GM21515 (cell line): ENCODE measurements at regions not wholly inside any gene's neighbourhood (a gene's known extent, or its start where the extent isn't known, plus 50 kb on each side); places are given as distances from the start of the nearest gene placed in this dataset.
"Not testable (repeated sequence)": the region's sequence is repeated elsewhere in the genome, so short reads cannot be mapped to it uniquely, and the experiment has no call there.

Source experiments
- ATAC-seq: cut with Tn5 transposase; IDR thresholded peaks from one replicate; pipeline ENCODE4 v1.9.1; 2021; ENCODE audit not compliant: unreplicated experiment

DNA sequence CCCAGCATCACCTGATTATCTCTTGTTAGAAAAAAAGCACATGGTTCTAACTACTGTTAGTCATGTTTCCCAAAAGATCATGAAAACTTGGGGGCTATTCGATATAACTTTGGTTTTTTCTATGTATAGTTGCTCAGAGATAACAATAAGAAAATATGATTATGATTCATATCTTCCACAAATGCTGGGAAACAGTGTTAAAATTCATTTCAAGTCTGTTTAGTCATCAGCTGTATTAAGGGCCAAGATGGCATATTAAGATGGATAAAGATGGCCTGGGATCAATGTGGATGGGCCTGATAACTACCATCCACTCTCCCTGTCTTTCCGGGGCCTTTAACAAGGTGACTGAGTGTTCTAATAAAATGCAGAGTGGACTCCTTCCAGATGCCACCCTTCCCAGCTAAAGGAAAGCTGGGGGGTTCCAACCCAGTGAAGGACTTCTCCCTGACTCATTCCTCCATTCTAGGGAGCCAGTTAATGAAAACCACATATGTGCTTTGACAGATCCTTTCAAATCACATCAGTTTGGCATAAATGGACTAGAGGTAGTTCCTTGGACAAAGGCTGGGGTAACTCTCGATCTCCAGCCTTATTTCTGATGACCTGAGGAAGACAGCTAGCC, 221.6 kb downstream of the VAPA start:
- ATAC-seq, result no peak

DNA sequence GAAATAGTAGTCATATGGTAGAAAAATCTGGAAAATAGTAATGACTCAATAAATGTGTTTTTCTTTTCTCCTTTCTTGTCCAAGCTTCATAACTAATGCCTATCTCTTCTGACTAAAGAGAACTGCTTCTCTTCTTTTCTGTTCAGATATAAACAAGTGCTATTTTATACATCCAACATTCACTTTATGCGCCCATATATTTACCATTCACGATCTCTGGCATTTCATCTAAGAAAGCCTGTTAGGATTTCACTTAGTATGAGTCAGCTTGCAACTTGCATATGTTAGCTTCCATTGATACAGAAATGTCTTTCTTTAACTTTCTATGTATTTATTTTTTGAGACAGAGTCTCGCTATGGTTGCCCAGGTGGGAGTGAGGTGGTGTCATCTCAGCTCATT, 224.9 kb downstream of the VAPA start:
- no peak for ATAC-seq

DNA sequence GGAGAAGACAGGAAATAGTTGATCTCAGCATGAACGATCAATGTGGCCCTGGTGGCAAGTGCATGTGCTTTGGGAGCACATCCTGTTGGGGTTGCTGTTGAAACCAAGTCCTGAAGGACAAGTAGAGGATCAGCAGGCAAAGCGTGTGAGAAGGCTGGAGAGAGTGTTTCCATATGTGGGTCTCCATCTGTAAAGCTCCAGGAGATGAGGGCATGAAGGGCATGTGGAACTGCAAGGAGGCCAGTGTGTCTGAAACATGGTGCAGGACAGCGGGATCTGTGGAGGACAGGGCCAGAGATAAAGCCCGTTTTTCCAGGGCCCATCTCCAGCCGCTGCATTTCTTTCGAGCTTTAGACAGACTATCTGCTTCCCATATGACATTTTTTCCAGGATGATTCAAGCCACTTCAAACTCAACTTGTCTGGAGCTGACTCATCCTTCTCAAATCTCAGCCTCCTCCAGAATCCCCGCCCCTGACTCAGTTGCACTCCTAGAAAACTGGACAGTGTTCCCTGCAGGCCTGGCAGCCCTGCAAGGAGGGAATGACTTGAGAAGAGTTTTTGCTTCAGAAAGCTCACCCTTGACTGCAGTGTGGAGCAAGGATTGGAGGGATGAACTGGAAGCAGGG, 226.1 kb downstream of the VAPA start:
- ATAC-seq, result no peak

DNA sequence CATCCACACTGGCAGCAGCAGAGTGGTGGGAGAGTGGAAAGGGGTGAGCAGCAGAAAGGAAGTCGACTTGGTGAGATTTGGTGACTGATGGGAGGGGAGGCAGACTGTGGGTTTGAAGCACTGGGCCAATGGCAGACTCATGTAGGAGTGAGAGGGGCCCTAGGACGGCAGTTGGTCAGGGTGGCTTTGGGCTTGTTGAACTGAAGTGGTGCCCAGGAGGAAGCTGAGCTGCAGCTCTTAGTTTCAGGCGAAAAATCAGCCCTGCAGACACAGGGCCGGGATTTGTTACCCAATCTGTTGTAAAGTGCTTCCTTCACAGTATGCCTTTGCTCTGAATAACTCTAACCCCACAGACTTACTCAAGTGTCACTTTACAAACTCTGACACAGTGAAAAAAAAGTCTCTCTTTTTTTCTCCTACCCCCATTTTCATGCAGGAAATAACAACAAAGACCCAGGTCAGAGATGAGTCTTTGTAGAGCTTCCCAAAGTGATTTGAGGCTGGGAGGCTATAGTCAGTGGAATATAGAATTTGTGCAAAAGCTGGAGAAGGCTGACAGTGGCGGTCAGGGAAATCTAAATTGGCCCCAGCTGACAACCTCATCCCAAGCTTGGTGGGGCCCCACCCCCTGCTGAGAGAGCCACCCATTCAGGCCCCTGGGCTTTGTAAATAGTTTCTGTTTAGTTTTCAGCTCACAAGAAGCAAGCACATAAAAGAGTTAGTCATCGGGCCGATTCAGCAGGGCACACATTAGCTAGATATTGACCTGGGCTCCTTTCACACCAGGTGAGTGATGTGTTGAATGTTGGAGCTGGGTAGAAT, 226.9 kb downstream of the VAPA start:
- ATAC-seq, result no peak

DNA sequence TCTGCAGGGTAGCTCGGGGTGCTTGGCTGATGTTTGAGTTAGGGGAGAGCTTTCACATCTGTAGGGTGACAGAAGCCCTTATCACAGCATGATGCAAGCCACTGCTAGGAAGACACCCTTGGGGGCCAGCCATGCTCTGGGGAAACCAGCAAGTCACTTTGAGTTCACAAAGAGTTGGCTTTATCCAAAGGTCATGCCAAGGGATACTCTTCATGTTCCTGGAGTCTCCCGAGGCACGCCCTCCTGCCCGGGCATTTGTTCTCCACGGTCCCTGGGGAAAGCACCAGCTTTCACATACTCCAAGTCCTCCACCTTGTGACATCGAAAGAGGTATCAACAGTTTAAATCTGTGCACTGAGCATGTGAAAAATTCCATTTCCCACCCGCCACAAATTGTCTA, 227.7 kb downstream of the VAPA start:
- no peak for ATAC-seq

DNA sequence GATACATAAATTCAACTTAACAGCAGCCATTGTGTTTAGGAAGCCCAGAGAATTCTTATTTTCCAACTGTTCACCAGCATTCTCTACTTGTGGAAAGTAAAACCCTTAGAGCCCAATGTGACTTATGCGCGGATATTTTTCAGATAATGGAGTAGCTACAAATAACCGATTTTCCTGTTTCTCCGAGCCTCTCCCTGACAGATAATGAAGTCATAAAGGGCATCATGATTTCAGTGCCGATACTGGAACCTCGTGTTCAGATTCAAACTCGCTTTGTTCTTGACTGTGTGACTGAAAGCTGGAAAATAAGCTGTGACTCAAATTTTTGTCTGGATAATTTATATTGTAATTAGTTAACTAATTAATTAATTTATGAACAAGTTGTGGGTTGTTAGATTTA, 228.2 kb downstream of the VAPA start:
- no peak for ATAC-seq

DNA sequence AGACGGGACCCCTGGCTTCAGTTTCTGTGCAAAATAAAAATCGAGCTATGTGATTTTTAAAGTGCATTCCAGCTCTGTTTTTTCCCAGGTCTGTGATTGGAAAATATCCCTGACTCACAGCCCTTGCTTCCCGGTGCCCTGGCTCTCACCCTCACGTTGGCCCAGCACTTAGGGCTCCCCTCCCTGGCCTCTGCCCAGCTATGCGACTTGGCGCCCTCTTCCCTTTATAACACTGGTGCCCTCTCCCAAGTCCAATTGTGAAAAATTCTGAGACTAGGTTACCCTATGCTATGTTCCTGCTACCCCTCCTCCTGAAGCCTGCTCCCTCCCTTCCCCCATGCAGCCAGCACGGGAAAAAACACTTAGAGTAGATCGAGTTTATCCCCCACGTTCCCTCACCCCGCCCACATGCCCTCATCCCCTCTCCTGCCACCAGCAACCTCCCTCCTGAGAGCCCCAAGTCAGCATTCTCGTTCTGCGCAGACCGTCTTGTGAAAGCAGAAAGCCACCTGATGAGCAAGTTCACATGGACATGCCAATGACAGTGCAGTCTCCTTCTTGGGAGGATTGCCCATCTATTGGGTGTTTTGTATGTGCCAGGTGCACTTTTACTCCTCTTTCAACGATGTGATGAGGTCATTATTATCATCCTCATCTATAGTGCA, 228.8 kb downstream of the VAPA start:
- ATAC-seq, result no peak

DNA sequence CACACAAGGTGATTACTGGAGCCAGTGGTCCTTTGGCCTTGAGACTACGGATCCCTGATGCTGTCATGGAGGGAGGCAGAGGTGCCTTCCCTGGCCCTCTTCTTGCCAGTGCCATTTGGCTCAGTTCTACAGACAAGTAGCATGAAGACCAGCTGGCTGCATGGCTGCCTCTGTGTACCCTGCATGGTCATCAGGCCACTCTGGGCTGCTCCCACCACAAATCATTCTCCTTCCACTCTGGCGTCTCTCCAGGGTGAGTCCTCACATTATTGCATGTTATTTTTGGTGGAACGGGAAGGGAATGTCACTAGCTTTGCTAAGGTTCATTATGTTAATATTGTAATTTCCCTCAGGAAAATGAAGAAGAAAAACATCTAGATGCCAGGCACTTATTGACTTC, 229.8 kb downstream of the VAPA start:
- ATAC-seq, result no peak

DNA sequence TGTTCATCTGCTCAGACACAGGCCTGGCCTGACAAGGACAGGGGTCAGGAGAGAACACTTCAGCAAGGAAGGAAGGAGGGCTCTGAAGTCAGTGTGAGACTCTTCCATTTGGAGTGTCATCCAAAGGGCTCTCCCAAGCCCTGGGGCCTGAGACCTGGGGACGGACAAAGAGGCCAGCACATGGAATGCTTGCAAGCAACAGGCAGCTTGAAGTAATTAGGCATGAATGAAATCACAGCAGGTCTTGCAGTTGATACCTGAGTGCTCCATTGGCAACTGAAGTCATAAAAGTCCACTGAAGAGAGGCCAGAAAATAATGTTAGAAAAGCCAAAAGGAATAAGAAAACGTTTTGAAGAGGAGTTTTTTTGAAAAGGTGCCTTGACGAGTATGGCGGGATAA, 231.7 kb downstream of the VAPA start:
- no peak for ATAC-seq

DNA sequence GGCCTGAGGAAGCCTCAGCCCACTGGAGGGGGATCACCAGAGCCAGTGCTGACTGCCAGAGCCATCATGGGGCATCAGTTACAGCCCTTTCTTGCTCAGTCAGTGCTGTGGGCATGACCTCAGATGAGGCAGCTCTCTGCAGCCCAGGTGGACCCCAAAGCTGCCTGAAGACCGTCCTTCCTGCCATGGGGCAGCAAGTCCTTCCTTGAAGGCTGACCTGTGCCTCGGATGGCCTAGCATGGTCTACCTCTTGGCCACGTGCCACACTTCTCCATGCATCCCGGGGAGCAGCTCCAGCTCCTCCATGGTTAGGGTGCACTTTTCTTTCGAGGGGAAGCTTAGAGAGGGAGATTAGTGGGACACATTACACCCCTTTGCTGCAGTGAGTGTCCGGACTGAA, 233.4 kb downstream of the VAPA start:
- ATAC-seq, result no peak

DNA sequence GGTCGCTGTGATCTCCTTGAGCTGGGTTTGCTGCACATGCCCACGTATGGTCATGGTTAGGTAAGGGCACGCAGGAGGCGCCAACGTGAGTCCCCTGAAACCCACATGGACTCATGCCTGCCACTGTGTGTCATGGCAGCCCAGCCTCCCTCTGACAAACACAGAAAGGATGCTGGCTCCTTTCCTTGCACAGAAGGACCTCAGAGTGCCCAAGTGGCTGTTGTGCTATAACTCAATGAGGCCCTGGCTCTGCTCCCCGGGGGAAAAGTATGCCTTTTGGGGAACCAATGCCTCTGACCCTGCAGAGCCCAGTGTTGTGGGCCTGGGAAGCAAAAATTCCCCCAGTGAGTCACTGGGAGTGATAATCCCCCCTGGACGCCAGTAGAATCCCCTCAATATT, 233.9 kb downstream of the VAPA start:
- ATAC-seq, result no peak

DNA sequence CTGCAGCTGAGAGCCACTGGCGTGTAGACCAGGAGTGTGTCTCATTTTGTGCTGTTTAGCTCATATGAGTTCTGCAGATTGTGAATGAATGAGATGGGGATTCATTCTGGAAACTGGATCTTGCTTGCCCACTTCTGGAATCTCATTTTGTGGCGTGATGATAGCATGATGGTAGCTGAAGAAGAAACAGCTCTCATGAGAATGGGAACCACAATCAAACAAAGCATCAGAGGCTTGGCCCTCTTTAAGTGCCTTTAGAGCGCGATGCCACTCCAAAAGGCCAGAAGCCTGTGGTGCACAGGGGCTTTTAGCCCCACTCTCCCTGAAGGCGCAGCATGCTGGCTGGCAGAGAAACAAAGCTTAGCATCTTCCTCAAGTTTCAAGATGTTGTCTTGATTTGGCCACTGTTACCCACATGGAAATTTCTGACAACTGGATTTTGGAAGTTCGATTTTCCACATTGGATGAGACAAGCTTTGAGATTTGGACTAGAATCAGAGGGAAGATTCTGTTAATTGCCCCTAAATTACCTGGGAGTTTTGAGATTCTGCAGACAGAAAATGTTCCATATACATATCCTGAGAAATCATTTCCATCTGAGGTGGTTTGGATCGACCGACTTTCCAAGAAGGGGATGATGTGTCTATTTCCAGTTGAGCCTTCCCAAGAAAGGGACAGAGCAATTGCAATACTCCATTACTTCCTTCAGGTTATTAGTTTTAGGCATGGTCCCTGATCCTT, 234.5 kb downstream of the VAPA start:
- no peak for ATAC-seq

DNA sequence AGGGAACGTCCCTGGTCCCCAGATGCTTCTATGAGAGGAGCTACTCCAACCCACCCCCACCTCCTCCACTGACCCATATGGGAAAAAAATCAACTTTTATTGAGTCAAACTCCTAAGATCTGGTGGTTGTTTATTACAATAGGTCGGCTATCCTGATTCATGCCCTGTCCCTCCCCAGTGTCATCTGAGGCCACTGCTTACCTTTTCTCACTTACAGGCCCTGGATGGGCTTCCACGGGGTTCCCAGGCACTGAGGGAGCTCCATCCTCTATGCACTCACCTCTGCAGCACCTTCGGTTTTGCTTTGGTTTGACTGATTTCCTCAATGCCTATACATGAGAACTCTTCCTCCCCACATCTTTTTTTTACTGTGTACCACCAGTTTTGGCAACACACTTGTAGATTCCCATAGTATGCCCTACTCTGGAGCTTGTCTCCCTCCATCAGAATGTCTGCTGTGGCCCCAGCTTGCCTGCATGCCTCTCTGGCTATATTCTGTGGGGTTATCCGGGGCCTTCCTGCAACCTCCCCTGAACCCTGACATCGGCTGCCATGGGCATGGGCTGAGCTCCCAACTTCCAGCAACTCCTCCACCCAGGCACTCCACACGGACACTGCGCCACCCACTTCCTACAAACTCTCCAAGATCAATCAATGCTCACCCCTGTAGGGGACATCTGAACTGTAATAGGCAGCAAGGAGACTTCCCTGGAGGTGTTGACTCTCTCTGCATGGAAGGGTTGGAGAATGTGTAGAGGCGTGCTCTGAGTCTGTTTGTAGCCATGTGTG, 236.1 kb downstream of the VAPA start:
- no peak for ATAC-seq

DNA sequence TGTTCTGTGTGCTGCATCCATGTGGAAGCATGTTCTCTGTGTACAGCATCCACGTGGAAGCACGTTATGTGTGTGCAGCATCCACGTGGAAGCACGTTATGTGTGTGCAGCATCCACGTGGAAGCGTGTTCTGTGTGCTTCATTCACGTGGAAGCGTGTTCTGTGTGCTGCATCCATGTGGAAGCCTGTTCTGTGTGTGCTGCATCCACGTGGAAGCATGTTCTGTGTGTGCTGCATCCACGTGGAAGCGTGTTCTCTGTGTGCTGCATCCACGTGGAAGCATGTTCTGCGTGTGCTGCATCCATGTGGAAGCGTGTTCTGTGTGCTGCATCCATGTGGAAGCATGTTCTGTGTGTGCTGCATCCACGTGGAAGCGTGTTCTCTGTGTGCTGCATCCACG, 236.8 kb downstream of the VAPA start:
- not testable (repeated sequence) for ATAC-seq

DNA sequence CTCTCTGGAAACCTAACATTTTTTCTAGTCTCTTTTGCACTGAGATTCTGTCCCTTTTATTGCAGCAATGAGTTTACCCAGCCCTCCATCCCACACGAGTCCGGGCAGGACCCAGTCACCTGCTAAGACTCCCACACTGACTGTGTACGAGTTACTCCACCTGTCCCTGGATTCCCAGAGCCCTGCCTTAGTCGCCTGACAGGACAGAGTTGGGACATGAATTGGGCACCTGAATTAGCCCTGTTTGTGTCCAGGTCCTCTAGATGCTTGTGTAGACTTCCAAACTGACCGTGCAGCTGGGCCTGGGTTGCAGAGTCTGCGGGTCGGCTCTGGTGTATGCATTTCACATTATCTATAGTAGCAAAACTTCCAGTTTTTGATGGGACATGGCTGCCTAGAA, 238.7 kb downstream of the VAPA start:
- ATAC-seq, result no peak

DNA sequence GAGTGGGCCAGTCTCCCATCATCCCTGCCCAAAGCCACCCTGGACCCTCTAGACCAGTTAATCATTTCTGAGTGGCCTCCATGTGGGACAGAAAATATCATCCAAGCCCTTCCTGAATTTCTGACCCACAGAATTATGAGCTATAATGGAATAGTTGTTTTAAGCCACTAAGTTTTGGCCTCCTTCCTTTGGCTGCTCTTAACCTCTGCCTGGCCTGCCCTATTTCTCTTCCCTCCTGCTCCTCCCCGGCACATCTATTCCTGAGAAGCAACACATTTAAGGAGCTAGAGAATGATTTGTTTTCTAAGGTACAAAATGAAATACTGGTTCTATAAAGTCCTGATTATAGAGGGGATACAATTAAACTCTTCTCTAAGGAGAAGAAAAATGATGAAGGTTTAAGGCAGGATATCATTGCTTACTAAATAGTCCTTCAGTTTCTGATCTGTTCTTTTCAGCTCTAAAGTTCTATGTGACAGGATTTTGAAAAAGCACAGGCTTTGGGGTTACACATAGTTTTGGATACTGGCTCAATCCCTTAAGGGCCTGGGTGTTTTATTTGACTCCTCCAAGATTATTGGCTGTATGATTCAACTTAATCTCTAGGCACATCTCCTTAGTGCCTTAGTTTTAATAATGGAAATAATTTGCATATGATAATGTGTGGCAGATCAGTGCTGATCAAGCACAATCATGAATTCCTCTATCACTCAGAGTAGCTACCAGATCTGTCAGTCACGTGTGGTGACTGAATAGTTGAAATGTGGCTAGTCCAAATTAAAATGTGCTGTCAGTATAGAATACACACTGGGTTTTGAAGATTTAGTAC, 240.3 kb downstream of the VAPA start:
- ATAC-seq, result no peak

DNA sequence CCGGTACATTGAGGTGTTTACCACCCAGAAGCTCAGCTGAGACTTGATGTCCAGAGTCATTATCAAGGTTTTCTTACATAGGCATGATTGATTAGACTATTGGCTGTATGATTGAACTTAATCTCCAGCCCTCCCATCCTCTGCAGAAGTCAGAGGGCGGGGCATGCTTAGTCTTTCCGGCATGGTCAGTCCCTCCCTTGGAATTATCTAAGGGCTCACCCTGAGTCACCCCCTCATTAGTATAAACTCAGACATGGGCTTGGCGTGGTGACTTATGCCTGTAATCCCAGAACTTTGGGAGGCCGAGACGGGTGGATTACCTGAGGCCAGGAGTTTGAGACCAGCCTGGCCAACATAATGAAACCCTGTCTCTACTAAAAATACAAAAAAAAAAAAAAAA, 243.9 kb downstream of the VAPA start:
- ATAC-seq, result no peak

DNA sequence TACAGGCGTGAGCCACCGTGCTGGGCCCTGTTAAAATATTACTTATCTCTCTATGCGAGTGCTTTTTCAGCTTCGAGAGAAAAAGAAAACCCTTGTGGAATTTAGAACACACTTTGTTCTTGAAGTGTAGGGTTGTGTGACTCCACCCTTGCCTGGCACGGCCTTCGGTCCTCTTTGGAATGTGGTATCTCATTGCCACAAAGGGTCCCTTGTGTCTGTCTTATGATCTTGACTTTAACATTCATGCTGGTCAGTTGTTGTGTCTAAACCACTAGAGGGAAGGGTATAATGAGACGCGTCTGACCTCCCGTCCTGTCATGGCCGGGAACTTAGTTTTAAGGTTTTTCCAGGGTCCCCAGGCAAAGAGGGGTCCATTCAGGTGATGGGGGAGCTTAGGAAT, 246.4 kb downstream of the VAPA start:
- no peak for ATAC-seq

DNA sequence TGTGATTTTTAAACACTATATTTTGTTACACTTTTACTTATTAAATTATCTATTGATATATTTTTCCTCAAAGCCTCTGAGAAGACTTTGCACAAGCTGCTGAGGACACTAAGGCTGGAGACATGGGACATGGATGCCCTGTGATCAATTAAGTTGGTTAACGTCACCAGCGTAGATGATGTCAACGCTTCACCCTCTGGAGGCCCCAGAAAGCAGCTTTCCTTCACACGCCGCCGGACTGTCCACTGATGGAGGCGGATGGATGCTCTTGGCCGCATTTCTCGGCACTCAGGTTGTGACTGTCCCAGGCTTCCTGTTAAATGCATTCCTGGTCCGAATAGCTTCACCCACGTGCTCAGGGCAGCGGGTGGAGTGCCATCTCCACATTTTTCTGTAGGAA, 247.5 kb downstream of the VAPA start:
- no peak for ATAC-seq

DNA sequence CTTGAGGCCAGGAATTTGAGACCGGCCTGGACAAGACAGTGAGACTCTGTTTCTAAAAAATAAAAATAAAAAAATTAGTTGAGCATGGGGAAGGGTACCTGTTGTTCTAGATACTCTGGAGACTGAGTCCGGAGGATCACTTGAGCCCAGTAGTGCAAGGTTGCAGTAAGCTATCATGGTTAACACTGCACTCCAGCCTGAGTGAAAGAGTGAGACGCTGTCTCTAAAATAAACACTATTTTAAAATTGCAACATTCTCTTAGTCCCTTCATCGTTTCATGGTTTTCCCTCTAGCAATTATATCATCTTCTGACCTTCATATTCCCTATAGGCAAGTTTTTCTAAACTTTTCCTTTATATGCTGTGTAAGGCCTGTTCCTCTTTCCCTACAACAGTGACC, 248.5 kb downstream of the VAPA start:
- ATAC-seq, result no peak
